Adrenal gland (tissue), 9 donors: ENCODE measurements at regions not wholly inside any gene's neighbourhood (a gene's known extent, or its start where the extent isn't known, plus 50 kb on each side); places are given as distances from the start of the nearest gene placed in this dataset.

Experiments
- DNase-seq, 7 donors: peaks; one replicate each; pipeline ENCODE4 v3.0.0-alpha.2; 2019 to 2020
- H3K27ac ChIP-seq, 5 donors: fragments of 200-600 bp; sonication (generic) in 4 of 5; 1 replicate in 3 of 5; 2 replicates in 2 of 5; pipeline versions ENCODE4 v1.5.1 to v1.8.0; 2016 to 2020; ENCODE audit warnings: mild to moderate bottlenecking in 1 of 5
- H3K27me3 ChIP-seq: fragments of 200-600 bp; 2 replicates; pipeline ENCODE4 v1.8.0; 2021
- H3K36me3 ChIP-seq, 2 donors: fragments of 200-600 bp; replicated peaks in 1 of 2; 1 replicate in 1 of 2; 2 replicates in 1 of 2; pipeline versions ENCODE4 v1.5.1 to v1.8.0; 2018 to 2022
- H3K4me1 ChIP-seq, 2 donors: fragments of 200-600 bp; replicated peaks in 1 of 2; 1 replicate in 1 of 2; 2 replicates in 1 of 2; pipeline versions ENCODE4 v1.5.1 to v1.8.0; 2018 to 2021
- H3K4me3 ChIP-seq, 4 donors: fragments of 200-600 bp; sonication (generic) in 3 of 4; one replicate each; pipeline ENCODE4 v1.5.1; 2016 to 2018
- H3K9me3 ChIP-seq, 3 donors: fragments of 200-600 bp; sonication (generic) in 1 of 3; replicated peaks in 1 of 3; 1 replicate in 2 of 3; 2 replicates in 1 of 3; pipeline versions ENCODE4 v1.5.1 to v1.8.0; 2016 to 2021
- CTCF ChIP-seq, 6 experiments: fragments of 450-650 bp in 4 of 6; fragments of 200-600 bp in 2 of 6; sonication (generic) in 1 of 6; IDR thresholded peaks; 1 replicate in 5 of 6; 2 replicates in 1 of 6; pipeline versions ENCODE4 v1.5.1 to v1.8.0; 2016 to 2021; ENCODE audit warnings: antibody characterized with exemption in 6 of 6, mild to moderate bottlenecking in 2 of 6, moderate library complexity in 1 of 6
- POLR2A ChIP-seq, 2 donors: fragments of 450-650 bp; IDR thresholded peaks; one replicate each; pipeline ENCODE4 v1.6.1; 2017; ENCODE audit warnings: antibody characterized with exemption in 2 of 2, mild to moderate bottlenecking in 2 of 2, moderate library complexity in 1 of 2
- whole genome bisulfite sequencing, 4 donors: extraction: QIAGEN DNeasy Blood & Tissue Kit in 2 of 4; methylation state at CpG; one replicate each; pipeline versions ENCODE4 v1.1.5 to v1.1.7; 2013 to 2017; 5-methylcytosine and 5-hydroxymethylcytosine counted together
- intact Hi-C, 2 donors: fragments of 100-400 bp; cut with DNase I; formaldehyde crosslinking; loops; one replicate each; pipeline versions ENCODE4 v1.14.1 to v1.15.0; 2022 to 2023
- donor health status: healthy with polysubstance abuse.
- donor health status: Bipolar disorder and iron deficiency.
- donor health status: DM: yes; HTN: yes; CAD: no.
- donor health status: DM: no; HTN: no; CAD: no.
- donor health status: DM: no; HTN: no; CAD: no.

GRCh38 chr10:90975096-90975495, 54.2 kb upstream of the ANKRD1 start:
- TF ChIP-seq CTCF (IDR thresholded peaks at IDR 0.05) (no peak), POLR2A (IDR thresholded peaks at IDR 0.05) (no peak)
- no peak for DNase-seq
- 77 to 91% (median 89%) methylated on average over 1 of the region's 1 CpG for WGBS, 4 donors
- no peaks in the 10 kb centered on the region for H3K27me3 ChIP-seq
- intact Hi-C loops = no loop called here
- H3K4me1 ChIP-seq = no peaks in the 10 kb centered on the region
- no peaks in the 10 kb centered on the region for H3K9me3 ChIP-seq
- no peak overlapping the region for H3K4me3 ChIP-seq
- H3K36me3 ChIP-seq = no peaks in the 10 kb centered on the region
- H3K27ac ChIP-seq = no peak overlapping the region

- H3K9me3 ChIP-seq = no peaks in the 10 kb centered on the region
- H3K4me3 ChIP-seq = no peak overlapping the region
- TF ChIP-seq CTCF (IDR thresholded peaks at IDR 0.05) = no peak
- TF ChIP-seq POLR2A (IDR thresholded peaks at IDR 0.05) = no peak
- H3K27me3 ChIP-seq = no peaks in the 10 kb centered on the region
- H3K4me1 ChIP-seq = no peaks in the 10 kb centered on the region
- 84 to 97% (median 91%) methylated on average over 3 of the region's 3 CpGs for WGBS, 4 donors
- no peak overlapping the region for H3K27ac ChIP-seq
- no peaks in the 10 kb centered on the region for H3K36me3 ChIP-seq
- DNase-seq = no peak
- intact Hi-C loops = no loop called here
These were observed 56.4 kb upstream of the ANKRD1 start for GRCh38 chr10:90977162-90977854.

GRCh38 chr10:90977855-90978486, 57.1 kb upstream of the ANKRD1 start:
- no peaks in the 10 kb centered on the region for H3K9me3 ChIP-seq
- intact Hi-C loops = no loop called here
- TF ChIP-seq POLR2A (IDR thresholded peaks at IDR 0.05) = no peak
- no peak for TF ChIP-seq CTCF (IDR thresholded peaks at IDR 0.05)
- H3K4me1 ChIP-seq = no peaks in the 10 kb centered on the region
- H3K27me3 ChIP-seq = no peaks in the 10 kb centered on the region
- H3K36me3 ChIP-seq = no peaks in the 10 kb centered on the region
- WGBS, 4 donors = 28 to 82% (median 71%) methylated on average over 3 of the region's 3 CpGs
- no peak for DNase-seq
- no peak overlapping the region for H3K4me3 ChIP-seq
- H3K27ac ChIP-seq = no peak overlapping the region

- TF ChIP-seq POLR2A (IDR thresholded peaks at IDR 0.05) (no peak), CTCF (IDR thresholded peaks at IDR 0.05) (no peak)
- 83 to 87% (median 86%) methylated on average over 10 of the region's 10 CpGs for WGBS, 4 donors
- intact Hi-C loops = no loop called here
- H3K4me1 ChIP-seq = no peaks in the 10 kb centered on the region
- no peak overlapping the region for H3K4me3 ChIP-seq
- no peak for DNase-seq
- H3K9me3 ChIP-seq = no peaks in the 10 kb centered on the region
- H3K27ac ChIP-seq = no peak overlapping the region
- H3K27me3 ChIP-seq = no peaks in the 10 kb centered on the region
- no peaks in the 10 kb centered on the region for H3K36me3 ChIP-seq
These were observed 61.6 kb upstream of the ANKRD1 start for GRCh38 chr10:90982406-90983008.
